Thyroid gland (tissue), 4 donors: ENCODE measurements at regions not wholly inside any gene's neighbourhood (a gene's known extent, or its start where the extent isn't known, plus 50 kb on each side); places are given as distances from the start of the nearest gene placed in this dataset.

Experiments
- DNase-seq, 2 donors: peaks; one replicate each; pipeline ENCODE4 v3.0.0-alpha.2; 2019
- H3K27ac ChIP-seq, 3 donors: fragments of 200-600 bp; sonication (generic); 1 replicate in 2 of 3; 2 replicates in 1 of 3; pipeline ENCODE4 v1.5.1; 2016 to 2019; ENCODE audit warnings: mild to moderate bottlenecking in 1 of 3, moderate library complexity in 1 of 3
- H3K27me3 ChIP-seq: fragments of 200-600 bp; sonication (generic); one replicate; pipeline ENCODE4 v1.5.1; 2019
- H3K36me3 ChIP-seq, 2 donors: fragments of 200-600 bp; sonication (generic); one replicate each; pipeline ENCODE4 v1.5.1; 2016 to 2019
- H3K4me1 ChIP-seq, 2 donors: fragments of 200-600 bp; sonication (generic); one replicate each; pipeline ENCODE4 v1.5.1; 2017 to 2019
- H3K4me3 ChIP-seq, 3 donors: fragments of 200-600 bp; sonication (generic); replicated peaks in 1 of 3; 1 replicate in 2 of 3; 2 replicates in 1 of 3; pipeline ENCODE4 v1.5.1; 2016; ENCODE audit warnings: mild to moderate bottlenecking in 1 of 3
- H3K9me3 ChIP-seq: fragments of 200-600 bp; sonication (generic); one replicate; pipeline ENCODE4 v1.5.1; 2017
- CTCF ChIP-seq, 6 experiments: fragments of 200-600 bp in 3 of 6; fragments of 450-650 bp in 3 of 6; sonication (generic) in 3 of 6; IDR thresholded peaks; one replicate each; pipeline ENCODE4 v1.5.1; 2016 to 2019; ENCODE audit warnings: antibody characterized with exemption in 6 of 6, mild to moderate bottlenecking in 2 of 6, inconsistent platforms in 1 of 6, moderate library complexity in 1 of 6
- POLR2A ChIP-seq, 2 donors: fragments of 450-650 bp; IDR thresholded peaks; one replicate each; pipeline ENCODE4 v1.6.1; 2017; ENCODE audit warnings: antibody characterized with exemption in 2 of 2, mild to moderate bottlenecking in 2 of 2, moderate library complexity in 1 of 2
- WGBS, 2 donors: methylation state at CpG; one replicate each; pipeline ENCODE4 v1.1.5; 2017; 5-methylcytosine and 5-hydroxymethylcytosine counted together
- intact Hi-C: fragments of 100-400 bp; cut with DNase I; formaldehyde crosslinking; loops from one replicate; pipeline ENCODE4 v1.15.1; 2023

- no peak overlapping the region for H3K27ac ChIP-seq
- no peak for TF ChIP-seq CTCF (IDR thresholded peaks at IDR 0.05)
- no peak for TF ChIP-seq POLR2A (IDR thresholded peaks at IDR 0.05)
- H3K9me3 ChIP-seq: no peaks in the 10 kb centered on the region
- no peak for DNase-seq
- no peaks in the 10 kb centered on the region for H3K4me1 ChIP-seq
- no peak overlapping the region for H3K4me3 ChIP-seq
- H3K36me3 ChIP-seq: no peaks in the 10 kb centered on the region
- 100% methylated on average over 1 of the region's 1 CpG for WGBS, 2 donors
- H3K27me3 ChIP-seq: no peaks in the 10 kb centered on the region
- intact Hi-C loops: no loop called here
These were observed 208.8 kb upstream of the ARG1 start for GRCh38 chr6:131363947-131364834.

GRCh38 chr6:131366223-131366622, 206.8 kb upstream of the ARG1 start:
- Histone ChIP-seq H3K4me3 (no peak overlapping the region), H3K27me3 (no peaks in the 10 kb centered on the region), H3K4me1 (no peaks in the 10 kb centered on the region), H3K36me3 (no peaks in the 10 kb centered on the region), H3K9me3 (no peaks in the 10 kb centered on the region), H3K27ac (no peak overlapping the region)
- no peak for TF ChIP-seq POLR2A (IDR thresholded peaks at IDR 0.05)
- TF ChIP-seq CTCF (IDR thresholded peaks at IDR 0.05): no peak
- WGBS, 2 donors: 82 to 91% methylated on average over 2 of the region's 2 CpGs
- no peak for DNase-seq
- intact Hi-C loops: no loop called here

- Histone ChIP-seq H3K27me3 (no peaks in the 10 kb centered on the region), H3K4me3 (no peak overlapping the region), H3K4me1 (no peaks in the 10 kb centered on the region), H3K36me3 (no peaks in the 10 kb centered on the region), H3K9me3 (no peaks in the 10 kb centered on the region), H3K27ac (no peak overlapping the region)
- intact Hi-C loops: no loop called here
- WGBS, 2 donors: 95 to 97% methylated on average over 10 of the region's 10 CpGs
- DNase-seq: no peak
- no peak for TF ChIP-seq POLR2A (IDR thresholded peaks at IDR 0.05)
- no peak for TF ChIP-seq CTCF (IDR thresholded peaks at IDR 0.05)
These were observed 205.7 kb upstream of the ARG1 start for GRCh38 chr6:131367206-131367873.

DNA sequence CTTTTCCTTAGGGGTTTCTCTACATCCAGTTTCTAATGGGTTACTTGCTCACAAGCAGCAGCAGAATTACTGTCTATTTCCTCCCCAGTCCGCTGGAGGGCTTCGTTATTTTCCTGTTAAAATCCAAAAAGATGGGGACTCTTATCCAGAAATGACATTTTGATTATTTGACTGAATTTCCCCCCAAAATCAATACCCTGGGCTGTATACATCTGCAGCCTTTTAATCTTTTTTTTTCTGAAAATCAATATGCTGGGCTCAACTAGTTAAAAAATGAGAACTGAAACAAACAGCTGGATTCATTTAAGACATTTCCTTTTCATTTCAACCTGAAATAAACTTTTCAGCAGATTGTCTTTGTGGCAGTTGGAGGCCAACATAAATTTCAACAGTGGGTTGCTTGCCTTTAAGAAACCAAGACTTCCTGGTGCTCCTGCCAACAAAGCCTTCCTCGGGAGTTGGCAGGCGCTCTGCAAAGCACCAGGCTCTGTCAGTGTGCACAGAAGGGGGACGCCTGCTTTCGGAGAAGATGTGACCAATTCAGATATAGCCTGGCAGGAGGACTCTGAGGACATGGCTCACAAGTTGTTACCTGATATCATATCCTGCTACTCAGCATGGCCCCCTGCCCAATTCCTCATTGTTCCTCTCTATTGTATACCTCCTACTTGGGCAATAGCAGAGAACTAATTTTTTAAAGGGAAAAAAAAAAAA, 204.7 kb upstream of the ARG1 start:
- Histone ChIP-seq H3K36me3 (no peaks in the 10 kb centered on the region), H3K4me3 (no peak overlapping the region), H3K27me3 (no peaks in the 10 kb centered on the region), H3K9me3 (no peaks in the 10 kb centered on the region), H3K4me1 (no peaks in the 10 kb centered on the region), H3K27ac (no peak overlapping the region)
- WGBS, 2 donors: 25 to 35% methylated on average over 5 to 6 of the region's 6 CpGs
- intact Hi-C loops: no loop called here
- DNase-seq: peak; percentile 43 to 63
- TF ChIP-seq POLR2A (IDR thresholded peaks at IDR 0.05): no peak
- no peak for TF ChIP-seq CTCF (IDR thresholded peaks at IDR 0.05)
